ENCODE measurements at regions not wholly inside any gene's neighbourhood (a gene's known extent, or its start where the extent isn't known, plus 50 kb on each side); places are given as distances from the start of the nearest gene placed in this dataset.
"Not testable (repeated sequence)": the region's sequence is repeated elsewhere in the genome, so short reads cannot be mapped to it uniquely, and the experiment has no call there.

- H3K27me3 ChIP-seq, result no peaks in the 10 kb centered on the region
- TF ChIP-seq, protein P1, sequence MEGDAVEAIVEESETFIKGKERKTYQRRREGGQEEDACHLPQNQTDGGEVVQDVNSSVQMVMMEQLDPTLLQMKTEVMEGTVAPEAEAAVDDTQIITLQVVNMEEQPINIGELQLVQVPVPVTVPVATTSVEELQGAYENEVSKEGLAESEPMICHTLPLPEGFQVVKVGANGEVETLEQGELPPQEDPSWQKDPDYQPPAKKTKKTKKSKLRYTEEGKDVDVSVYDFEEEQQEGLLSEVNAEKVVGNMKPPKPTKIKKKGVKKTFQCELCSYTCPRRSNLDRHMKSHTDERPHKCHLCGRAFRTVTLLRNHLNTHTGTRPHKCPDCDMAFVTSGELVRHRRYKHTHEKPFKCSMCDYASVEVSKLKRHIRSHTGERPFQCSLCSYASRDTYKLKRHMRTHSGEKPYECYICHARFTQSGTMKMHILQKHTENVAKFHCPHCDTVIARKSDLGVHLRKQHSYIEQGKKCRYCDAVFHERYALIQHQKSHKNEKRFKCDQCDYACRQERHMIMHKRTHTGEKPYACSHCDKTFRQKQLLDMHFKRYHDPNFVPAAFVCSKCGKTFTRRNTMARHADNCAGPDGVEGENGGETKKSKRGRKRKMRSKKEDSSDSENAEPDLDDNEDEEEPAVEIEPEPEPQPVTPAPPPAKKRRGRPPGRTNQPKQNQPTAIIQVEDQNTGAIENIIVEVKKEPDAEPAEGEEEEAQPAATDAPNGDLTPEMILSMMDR (IDR thresholded peaks at IDR 0.05), result no peak
- H3K36me3 ChIP-seq, result no peaks in the 10 kb centered on the region
- no peak overlapping the region for H3K27ac ChIP-seq
- H3K4me1 ChIP-seq, result no peaks in the 10 kb centered on the region
- DNase-seq (no peak), ATAC-seq (peak; percentile 94)
- H3K9me3 ChIP-seq, result no peaks in the 10 kb centered on the region
- intact Hi-C loops (cut with DNase I), result no loop called here
- H3K4me3 ChIP-seq, result no peak overlapping the region
These were observed 803.4 kb upstream of the CDH10 start for GRCh38 chr5:25448190-25448621.

DNA sequence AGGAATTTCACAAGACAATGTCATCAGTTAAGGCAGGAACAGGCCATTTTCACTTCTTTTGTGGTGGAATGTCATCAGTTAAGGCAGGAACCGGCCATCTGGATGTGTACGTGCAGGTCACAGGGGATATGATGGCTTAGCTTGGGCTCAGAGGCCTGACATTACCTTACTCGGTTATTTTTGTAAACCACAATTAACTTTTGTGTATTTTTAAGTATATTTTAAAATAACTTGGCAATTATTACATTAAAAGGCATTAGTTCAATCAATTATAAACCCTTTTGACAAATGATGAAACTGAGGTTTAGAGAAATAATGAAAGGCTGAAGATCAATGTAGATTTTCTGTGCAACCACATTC lies 801.3 kb upstream of the CDH10 start:
- H3K4me1 ChIP-seq; H3K27ac ChIP-seq; H3K9me3 ChIP-seq; H3K36me3 ChIP-seq; intact Hi-C loops (cut with DNase I); DNase-seq; H3K4me3 ChIP-seq; ATAC-seq; H3K27me3 ChIP-seq: not testable (repeated sequence)

DNA sequence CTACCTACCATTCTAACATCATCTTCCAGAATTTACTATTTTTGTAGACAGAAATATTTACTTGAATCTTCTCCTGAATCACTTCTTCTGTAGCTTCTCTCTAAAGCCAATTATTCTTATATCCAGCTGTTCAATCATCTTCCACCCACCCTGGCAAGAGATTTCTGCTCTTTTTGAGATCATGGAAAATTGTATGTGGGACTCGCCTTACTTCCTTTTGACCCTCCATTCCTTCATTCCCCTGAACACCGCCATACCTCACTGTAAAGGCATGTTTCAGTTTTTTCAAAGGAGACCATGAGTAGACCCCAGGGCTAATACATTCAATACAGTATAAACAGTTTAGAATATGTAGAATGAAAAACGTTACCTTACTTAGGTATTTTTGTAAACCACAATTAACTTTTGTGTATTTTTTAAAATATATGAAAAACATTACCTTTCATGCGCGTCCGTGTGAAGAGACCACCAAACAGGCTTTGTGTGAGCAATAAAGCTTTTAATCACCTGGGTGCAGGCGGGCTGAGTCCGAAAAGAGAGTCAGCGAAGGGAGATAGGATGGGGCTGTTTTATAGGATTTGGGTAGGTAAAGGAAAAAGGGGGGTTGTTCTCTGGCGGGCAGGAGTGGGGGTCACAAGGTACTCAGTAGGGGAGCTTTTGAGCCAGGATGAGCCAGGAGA lies 800.7 kb upstream of the CDH10 start:
- H3K9me3 ChIP-seq; ATAC-seq; H3K27me3 ChIP-seq; H3K36me3 ChIP-seq; H3K27ac ChIP-seq; H3K4me1 ChIP-seq; DNase-seq; H3K4me3 ChIP-seq; intact Hi-C loops (cut with DNase I): not testable (repeated sequence)

DNA sequence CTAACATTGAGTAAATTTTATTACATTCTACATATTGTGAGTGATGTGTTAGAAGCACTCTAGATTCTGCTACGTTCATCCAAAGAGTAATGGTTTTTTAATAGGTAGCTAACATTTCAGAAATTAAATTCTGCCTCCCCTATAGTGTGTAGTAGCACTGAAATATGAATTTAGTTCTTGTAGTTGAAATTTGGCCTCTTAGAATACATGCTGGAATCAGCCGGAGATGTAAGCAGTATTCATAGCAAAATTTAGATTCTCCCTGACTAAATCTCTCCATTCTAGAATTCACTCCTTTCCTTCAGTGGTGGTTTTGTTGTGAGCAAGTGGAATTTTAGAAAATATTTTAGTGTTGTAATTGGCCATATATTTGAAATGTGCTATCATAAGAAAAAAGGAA lies 799.9 kb upstream of the CDH10 start:
- H3K4me3 ChIP-seq, result no peak overlapping the region
- TF ChIP-seq, protein P1 (IDR thresholded peaks at IDR 0.05), result no peak
- DNase-seq (no peak), ATAC-seq (no peak)
- no peaks in the 10 kb centered on the region for H3K27me3 ChIP-seq
- H3K36me3 ChIP-seq, result no peaks in the 10 kb centered on the region
- no peaks in the 10 kb centered on the region for H3K9me3 ChIP-seq
- H3K27ac ChIP-seq, result no peak overlapping the region
- no peaks in the 10 kb centered on the region for H3K4me1 ChIP-seq
- intact Hi-C loops (cut with DNase I), result no loop called here

DNA sequence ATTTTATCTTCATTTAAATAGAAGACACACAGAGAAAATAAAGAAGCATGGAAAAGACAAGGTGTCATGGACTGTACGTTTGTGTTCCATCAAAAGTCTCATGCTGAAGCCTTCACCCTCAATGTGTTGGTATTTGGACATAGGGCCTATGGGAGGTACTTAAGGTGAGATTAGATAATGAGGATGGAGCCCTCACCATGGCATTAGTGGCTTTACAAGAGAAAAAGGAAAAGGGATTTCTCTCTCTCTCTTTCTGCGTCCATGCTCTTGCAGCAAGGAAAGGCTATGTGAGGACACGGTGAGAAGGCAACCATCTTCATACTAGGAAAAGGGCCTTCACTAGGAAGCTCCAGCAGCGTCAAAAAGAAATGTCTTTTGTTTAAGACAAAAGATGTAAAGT lies 797.0 kb upstream of the CDH10 start:
- Histone ChIP-seq H3K36me3 (no peaks in the 10 kb centered on the region), H3K27ac (no peak overlapping the region), H3K4me3 (no peak overlapping the region), H3K9me3 (no peaks in the 10 kb centered on the region), H3K4me1 (no peaks in the 10 kb centered on the region), H3K27me3 (no peaks in the 10 kb centered on the region)
- TF ChIP-seq, protein P1 (IDR thresholded peaks at IDR 0.05), result no peak
- DNase-seq, result no peak
- no peak for ATAC-seq
- intact Hi-C loops (cut with DNase I), result no loop called here

DNA sequence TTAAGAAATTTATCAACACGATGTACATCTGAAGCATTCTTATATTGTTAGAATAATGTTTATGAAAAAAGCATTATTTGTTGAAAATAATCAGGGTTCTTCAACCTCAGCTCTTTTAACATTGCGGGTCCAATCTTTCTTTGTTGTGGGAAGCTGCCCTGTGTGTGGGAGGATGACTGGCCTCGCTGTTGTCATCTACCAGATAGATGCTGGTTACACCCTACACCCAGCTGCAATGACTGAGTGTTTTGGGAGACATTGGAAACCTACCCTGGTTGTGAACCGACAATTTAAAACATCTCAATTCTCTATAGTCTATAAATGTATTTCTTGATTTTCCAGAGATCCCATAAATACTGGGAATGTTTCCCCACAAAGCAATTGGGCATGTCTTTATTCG lies 794.2 kb upstream of the CDH10 start:
- no peak overlapping the region for H3K27ac ChIP-seq
- TF ChIP-seq, protein P1 (IDR thresholded peaks at IDR 0.05), result no peak
- H3K27me3 ChIP-seq, result no peaks in the 10 kb centered on the region
- H3K9me3 ChIP-seq, result no peaks in the 10 kb centered on the region
- H3K4me1 ChIP-seq, result no peaks in the 10 kb centered on the region
- no peak for DNase-seq
- intact Hi-C loops (cut with DNase I), result no loop called here
- no peaks in the 10 kb centered on the region for H3K36me3 ChIP-seq
- ATAC-seq, result no peak
- H3K4me3 ChIP-seq, result no peak overlapping the region

- H3K4me1 ChIP-seq; H3K36me3 ChIP-seq; ATAC-seq; DNase-seq; H3K27me3 ChIP-seq; intact Hi-C loops (cut with DNase I); H3K9me3 ChIP-seq; H3K4me3 ChIP-seq; H3K27ac ChIP-seq: not testable (repeated sequence)
These were observed 793.6 kb upstream of the CDH10 start for GRCh38 chr5:25438375-25438774.

Measured in left lung (tissue), 4 donors.